ENCODE measurements at regions not wholly inside any gene's neighbourhood (a gene's known extent, or its start where the extent isn't known, plus 50 kb on each side); places are given as distances from the start of the nearest gene placed in this dataset.
"Not testable (repeated sequence)": the region's sequence is repeated elsewhere in the genome, so short reads cannot be mapped to it uniquely, and the experiment has no call there.

- TF ChIP-seq CTCF (optimal IDR thresholded peaks at IDR 0.05 in 1 of 3, IDR thresholded peaks at IDR 0.05 in 1 of 3, conservative IDR thresholded peaks at IDR 0.05 in 1 of 3; ENCODE audit: extremely low read depth in 1 of 3, insufficient read depth in 2 of 3, low read length in 3 of 3); EZH2 (IDR thresholded peaks at IDR 0.05; ENCODE audit: low read length): not testable (repeated sequence)
Observed at GRCh38 chr4:147293314-147293677, 187.6 kb upstream of the EDNRA start.
